Ascending aorta (tissue), 2 donors: ENCODE measurements at regions not wholly inside any gene's neighbourhood (a gene's known extent, or its start where the extent isn't known, plus 50 kb on each side); places are given as distances from the start of the nearest gene placed in this dataset.

Source experiments
- DNase-seq, 2 donors: peaks; one replicate each; pipeline ENCODE4 v3.0.0-alpha.2; 2019; ENCODE audit warnings: low spot score in 2 of 2
- H3K27ac ChIP-seq, 2 donors: fragments of 200-600 bp; sonication (generic); one replicate each; pipeline ENCODE4 v1.5.1; 2016 to 2017; ENCODE audit warnings: mild to moderate bottlenecking in 1 of 2
- H3K27me3 ChIP-seq: fragments of 200-600 bp; sonication (generic); one replicate; pipeline ENCODE4 v1.5.1; 2017
- H3K36me3 ChIP-seq, 2 donors: fragments of 200-600 bp; sonication (generic); one replicate each; pipeline ENCODE4 v1.5.1; 2016
- H3K4me1 ChIP-seq, 2 donors: fragments of 200-600 bp; sonication (generic); one replicate each; pipeline ENCODE4 v1.5.1; 2016 to 2017; ENCODE audit warnings: mild to moderate bottlenecking in 1 of 2
- H3K4me3 ChIP-seq, 2 donors: fragments of 200-600 bp; sonication (generic); one replicate each; pipeline ENCODE4 v1.5.1; 2016 to 2017; ENCODE audit warnings: mild to moderate bottlenecking in 1 of 2
- H3K9me3 ChIP-seq, 2 donors: fragments of 200-600 bp; sonication (generic); one replicate each; pipeline ENCODE4 v1.5.1; 2016
- CTCF ChIP-seq, 3 experiments: fragments of 200-600 bp in 2 of 3; fragments of 450-650 bp in 1 of 3; sonication (generic) in 2 of 3; IDR thresholded peaks; one replicate each; pipeline ENCODE4 v1.5.1; 2016 to 2019; ENCODE audit warnings: antibody characterized with exemption in 3 of 3, mild to moderate bottlenecking in 1 of 3, moderate library complexity in 1 of 3
- intact Hi-C: fragments of 100-400 bp; cut with DNase I; formaldehyde crosslinking; loops from one replicate; pipeline ENCODE4 v1.15.1; 2023

GRCh38 chr10:2459713-2460112, 607.6 kb upstream of the PFKP start:
- Histone ChIP-seq H3K9me3 (no peaks in the 10 kb centered on the region), H3K4me1 (no peaks in the 10 kb centered on the region), H3K27me3 (no peaks in the 10 kb centered on the region), H3K4me3 (no peak overlapping the region), H3K27ac (no peak overlapping the region), H3K36me3 (no peaks in the 10 kb centered on the region)
- intact Hi-C loops = no loop called here
- no peak for DNase-seq
- no peak for TF ChIP-seq CTCF (IDR thresholded peaks at IDR 0.05)

DNA sequence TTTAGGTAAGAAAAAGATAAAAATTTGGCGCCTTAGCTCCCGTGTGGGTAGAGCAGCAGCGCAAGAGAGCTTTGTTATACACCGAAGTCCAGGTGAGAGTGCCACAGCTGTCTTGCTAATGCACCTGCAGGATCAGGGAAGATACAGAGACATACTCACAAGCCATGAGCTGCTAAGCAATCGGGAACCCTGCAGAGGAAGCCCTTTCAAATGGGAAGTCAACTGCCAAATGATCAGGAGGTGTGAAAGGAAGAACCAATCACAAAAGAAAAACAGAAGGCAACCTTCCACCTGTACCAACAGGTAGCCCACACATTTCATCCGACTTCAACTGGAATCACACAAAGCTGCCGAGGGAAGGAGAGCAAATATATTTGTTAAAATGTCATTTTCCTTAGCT, 610.5 kb upstream of the PFKP start:
- H3K27me3 ChIP-seq = no peaks in the 10 kb centered on the region
- no peaks in the 10 kb centered on the region for H3K36me3 ChIP-seq
- H3K9me3 ChIP-seq = no peaks in the 10 kb centered on the region
- no peak for TF ChIP-seq CTCF (IDR thresholded peaks at IDR 0.05)
- no peaks in the 10 kb centered on the region for H3K4me1 ChIP-seq
- no peak for DNase-seq
- no peak overlapping the region for H3K27ac ChIP-seq
- intact Hi-C loops = no loop called here
- no peak overlapping the region for H3K4me3 ChIP-seq

GRCh38 chr10:2445370-2445769, 622.0 kb upstream of the PFKP start:
- Histone ChIP-seq H3K27me3 (no peaks in the 10 kb centered on the region), H3K9me3 (no peaks in the 10 kb centered on the region), H3K36me3 (no peaks in the 10 kb centered on the region), H3K4me1 (no peaks in the 10 kb centered on the region), H3K27ac (no peak overlapping the region), H3K4me3 (no peak overlapping the region)
- no peak for DNase-seq
- no peak for TF ChIP-seq CTCF (IDR thresholded peaks at IDR 0.05)
- intact Hi-C loops = no loop called here

DNA sequence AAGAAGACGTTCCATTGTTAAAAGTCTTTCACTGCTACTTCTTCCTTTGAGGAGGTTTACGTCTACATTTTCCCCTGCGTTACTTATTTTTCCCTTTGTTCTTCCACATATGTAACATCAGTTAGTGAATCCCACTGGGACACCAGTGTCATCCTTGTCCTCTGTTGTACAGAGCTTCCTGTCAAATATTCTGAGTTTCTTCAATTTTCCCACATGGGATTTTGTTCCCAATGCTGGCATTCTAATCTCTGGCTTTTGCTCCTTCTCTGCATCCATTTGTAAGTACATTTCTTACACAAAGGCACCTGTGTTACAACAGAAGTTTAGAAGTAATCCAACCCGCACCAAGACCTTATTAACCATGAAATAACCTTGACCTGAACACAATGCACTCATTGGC, 627.4 kb upstream of the PFKP start:
- intact Hi-C loops = no loop called here
- no peaks in the 10 kb centered on the region for H3K36me3 ChIP-seq
- H3K4me1 ChIP-seq = no peaks in the 10 kb centered on the region
- no peak overlapping the region for H3K27ac ChIP-seq
- H3K9me3 ChIP-seq = no peaks in the 10 kb centered on the region
- no peak for DNase-seq
- no peak for TF ChIP-seq CTCF (IDR thresholded peaks at IDR 0.05)
- no peak overlapping the region for H3K4me3 ChIP-seq
- no peaks in the 10 kb centered on the region for H3K27me3 ChIP-seq

GRCh38 chr10:2439000-2439399, 628.3 kb upstream of the PFKP start:
- Histone ChIP-seq H3K4me1 (no peaks in the 10 kb centered on the region), H3K27me3 (no peaks in the 10 kb centered on the region), H3K36me3 (no peaks in the 10 kb centered on the region), H3K9me3 (no peaks in the 10 kb centered on the region), H3K27ac (no peak overlapping the region), H3K4me3 (no peak overlapping the region)
- DNase-seq = no peak
- intact Hi-C loops = no loop called here
- TF ChIP-seq CTCF (IDR thresholded peaks at IDR 0.05) = no peak

DNA sequence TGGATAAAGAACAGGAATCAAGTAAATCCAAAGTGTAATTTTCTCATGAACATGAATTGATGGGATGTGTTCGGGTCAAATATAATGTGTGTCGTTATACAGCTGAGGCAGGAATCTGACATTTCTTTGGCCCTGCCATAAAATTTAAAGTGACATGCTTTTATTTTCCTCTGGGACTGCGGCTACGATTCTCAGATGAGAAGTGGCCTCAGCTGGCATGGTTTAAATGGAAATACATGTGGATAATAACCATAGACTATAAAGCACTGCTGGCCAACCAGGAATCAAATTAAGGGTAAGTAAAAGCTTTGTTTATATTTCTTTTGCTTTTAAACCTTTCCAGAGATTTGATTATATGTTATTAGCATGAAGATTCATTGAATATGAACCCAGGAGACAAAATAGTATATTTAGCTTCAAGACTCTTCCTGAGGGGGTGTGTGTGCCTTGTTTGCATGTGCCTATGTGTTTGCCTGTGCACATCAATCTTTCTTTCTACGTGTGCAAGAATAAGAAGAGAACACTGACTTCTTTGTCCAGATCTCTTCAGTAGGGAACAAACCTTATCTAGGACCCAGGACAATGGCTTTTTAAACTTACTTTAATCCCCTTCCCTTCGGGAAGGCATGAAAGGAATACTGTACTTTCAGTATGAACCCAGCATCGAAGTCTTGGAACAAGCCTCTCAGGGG, 629.0 kb upstream of the PFKP start:
- no peak overlapping the region for H3K27ac ChIP-seq
- H3K4me1 ChIP-seq = no peaks in the 10 kb centered on the region
- no peak overlapping the region for H3K4me3 ChIP-seq
- no peaks in the 10 kb centered on the region for H3K27me3 ChIP-seq
- H3K36me3 ChIP-seq = no peaks in the 10 kb centered on the region
- DNase-seq = no peak
- no peaks in the 10 kb centered on the region for H3K9me3 ChIP-seq
- intact Hi-C loops = no loop called here
- TF ChIP-seq CTCF (IDR thresholded peaks at IDR 0.05) = no peak
